ENCODE measurements at regions not wholly inside any gene's neighbourhood (a gene's known extent, or its start where the extent isn't known, plus 50 kb on each side); places are given as distances from the start of the nearest gene placed in this dataset.

GRCh38 chr1:212231372-212231771 is 53.8 kb upstream of the PPP2R5A start:
- no peak for TF ChIP-seq EP300 (IDR thresholded peaks at IDR 0.05)
- no peak for TF ChIP-seq POLR2A (IDR thresholded peaks at IDR 0.05)
